Fibroblast of mammary gland (primary cell): ENCODE measurements at regions not wholly inside any gene's neighbourhood (a gene's known extent, or its start where the extent isn't known, plus 50 kb on each side); places are given as distances from the start of the nearest gene placed in this dataset.
"Not testable (repeated sequence)": the region's sequence is repeated elsewhere in the genome, so short reads cannot be mapped to it uniquely, and the experiment has no call there.

Experiments
- DNase-seq: peaks from one replicate; pipeline ENCODE4 v3.0.0-alpha.2; 2010; ENCODE audit warnings: low read depth
- H3K4me3 ChIP-seq: 2 replicates; pipeline ENCODE4 v1.5.1; 2011; ENCODE audit warnings: low read depth, mild to moderate bottlenecking, low read length, moderate library complexity; ENCODE audit not compliant: control insufficient read depth
- CTCF ChIP-seq: conservative IDR thresholded peaks from 2 replicates; pipeline ENCODE4 v1.5.1; 2011; ENCODE audit warnings: low read depth, low read length, inconsistent platforms; ENCODE audit not compliant: control insufficient read depth, insufficient read depth

GRCh38 chr6:140168365-140168764 is 793.9 kb upstream of the CITED2 start:
- no peak for DNase-seq
- no peak for TF ChIP-seq CTCF
- H3K4me3 ChIP-seq = no peak overlapping the region

GRCh38 chr6:140160909-140161308 is 786.5 kb upstream of the CITED2 start:
- no peak for DNase-seq
- no peak for TF ChIP-seq CTCF
- no peak overlapping the region for H3K4me3 ChIP-seq

GRCh38 chr6:140160494-140160893 is 786.0 kb upstream of the CITED2 start:
- TF ChIP-seq CTCF = no peak
- DNase-seq = no peak
- no peak overlapping the region for H3K4me3 ChIP-seq

- DNase-seq = no peak
- no peak overlapping the region for H3K4me3 ChIP-seq
- TF ChIP-seq CTCF = no peak
Measured at GRCh38 chr6:140156131-140156530, 781.7 kb upstream of the CITED2 start.

- TF ChIP-seq CTCF = no peak
- DNase-seq = no peak
Measured at GRCh38 chr6:140155451-140156126, 781.1 kb upstream of the CITED2 start.

GRCh38 chr6:140153703-140154102 is 779.3 kb upstream of the CITED2 start:
- peak; percentile 30 for DNase-seq
- TF ChIP-seq CTCF = no peak
- no peak overlapping the region for H3K4me3 ChIP-seq

More at GRCh38 chr6:140155451-140156126, 781.1 kb upstream of the CITED2 start:
- no peak overlapping the region for H3K4me3 ChIP-seq

- not testable (repeated sequence) for DNase-seq, H3K4me3 ChIP-seq
Measured at GRCh38 chr6:140147825-140148814, 773.7 kb upstream of the CITED2 start.
